Stimulated activated CD8-positive, alpha-beta memory T cell treated with anti-CD3 and anti-CD28 coated beads, Interleukin-12 subunit alpha, Interleukin-12 subunit beta, amount 100 ng/mL, for 1 hour (primary cell): ENCODE measurements at regions not wholly inside any gene's neighbourhood (a gene's known extent, or its start where the extent isn't known, plus 50 kb on each side); places are given as distances from the start of the nearest gene placed in this dataset.
"Not testable (repeated sequence)": the region's sequence is repeated elsewhere in the genome, so short reads cannot be mapped to it uniquely, and the experiment has no call there.

ENCODE experiments used
- DNase-seq: peaks from one replicate; pipeline ENCODE4 v3.0.0-alpha.2; 2020; ENCODE audit warnings: low read depth

- DNase-seq = no peak
Observed at GRCh38 chr5:167284222-167284890, 1007.1 kb upstream of the WWC1 start.

GRCh38 chr5:167285591-167285990 lies 1005.9 kb upstream of the WWC1 start:
- no peak for DNase-seq

GRCh38 chr5:167286891-167287290 lies 1004.6 kb upstream of the WWC1 start:
- no peak for DNase-seq

GRCh38 chr5:167290478-167290877 lies 1001.0 kb upstream of the WWC1 start:
- DNase-seq = no peak

GRCh38 chr5:167294882-167295680 lies 996.4 kb upstream of the WWC1 start:
- DNase-seq = no peak

GRCh38 chr5:167295681-167296005 lies 995.8 kb upstream of the WWC1 start:
- no peak for DNase-seq

GRCh38 chr5:167296066-167296465 lies 995.4 kb upstream of the WWC1 start:
- no peak for DNase-seq

GRCh38 chr5:167296661-167297060 lies 994.8 kb upstream of the WWC1 start:
- no peak for DNase-seq

- not testable (repeated sequence) for DNase-seq
Observed at GRCh38 chr5:167299861-167300260, 991.6 kb upstream of the WWC1 start.

- DNase-seq = no peak
Observed at GRCh38 chr5:167303582-167303981, 987.9 kb upstream of the WWC1 start.

GRCh38 chr5:167304834-167305469 lies 986.5 kb upstream of the WWC1 start:
- DNase-seq = no peak

- no peak for DNase-seq
Observed at GRCh38 chr5:167305591-167306213, 985.7 kb upstream of the WWC1 start.

- DNase-seq = no peak
Observed at GRCh38 chr5:167307042-167307441, 984.4 kb upstream of the WWC1 start.

- no peak for DNase-seq
Observed at GRCh38 chr5:167308466-167308865, 983.0 kb upstream of the WWC1 start.

GRCh38 chr5:167309941-167310517 lies 981.4 kb upstream of the WWC1 start:
- DNase-seq = no peak

- DNase-seq = no peak
Observed at GRCh38 chr5:167311340-167311739, 980.1 kb upstream of the WWC1 start.

- no peak for DNase-seq
Observed at GRCh38 chr5:167312225-167312624, 979.2 kb upstream of the WWC1 start.

GRCh38 chr5:167315762-167316161 lies 975.7 kb upstream of the WWC1 start:
- no peak for DNase-seq

- no peak for DNase-seq
Observed at GRCh38 chr5:167317884-167318283, 973.6 kb upstream of the WWC1 start.

- no peak for DNase-seq
Observed at GRCh38 chr5:167319243-167319642, 972.2 kb upstream of the WWC1 start.

- DNase-seq = no peak
Observed at GRCh38 chr5:167320019-167320418, 971.4 kb upstream of the WWC1 start.

- no peak for DNase-seq
Observed at GRCh38 chr5:167332309-167332708, 959.1 kb upstream of the WWC1 start.
